ENCODE measurements at regions not wholly inside any gene's neighbourhood (a gene's known extent, or its start where the extent isn't known, plus 50 kb on each side); places are given as distances from the start of the nearest gene placed in this dataset.

DNA sequence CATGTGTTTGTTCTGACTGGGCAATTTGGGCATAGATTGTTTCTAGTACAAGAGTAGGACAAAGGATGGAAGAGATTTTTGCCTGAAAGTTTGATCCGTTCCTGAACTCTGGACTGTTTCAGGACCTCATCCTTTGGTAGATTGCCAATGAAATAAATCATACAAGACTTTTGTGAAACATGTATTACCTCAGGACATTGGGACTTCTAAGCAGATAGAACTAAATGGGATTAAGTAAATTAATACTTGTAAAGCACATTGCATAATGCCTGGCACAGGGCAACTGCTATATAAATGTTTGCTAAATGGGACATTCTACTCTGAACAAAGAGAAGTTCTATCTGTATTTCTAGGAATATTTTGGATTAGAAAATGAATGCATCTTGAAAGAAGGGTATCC lies 164.8 kb upstream of the RPS6KA3 start:
- no peak for DNase-seq (ENCODE audit: low read depth)

DNA sequence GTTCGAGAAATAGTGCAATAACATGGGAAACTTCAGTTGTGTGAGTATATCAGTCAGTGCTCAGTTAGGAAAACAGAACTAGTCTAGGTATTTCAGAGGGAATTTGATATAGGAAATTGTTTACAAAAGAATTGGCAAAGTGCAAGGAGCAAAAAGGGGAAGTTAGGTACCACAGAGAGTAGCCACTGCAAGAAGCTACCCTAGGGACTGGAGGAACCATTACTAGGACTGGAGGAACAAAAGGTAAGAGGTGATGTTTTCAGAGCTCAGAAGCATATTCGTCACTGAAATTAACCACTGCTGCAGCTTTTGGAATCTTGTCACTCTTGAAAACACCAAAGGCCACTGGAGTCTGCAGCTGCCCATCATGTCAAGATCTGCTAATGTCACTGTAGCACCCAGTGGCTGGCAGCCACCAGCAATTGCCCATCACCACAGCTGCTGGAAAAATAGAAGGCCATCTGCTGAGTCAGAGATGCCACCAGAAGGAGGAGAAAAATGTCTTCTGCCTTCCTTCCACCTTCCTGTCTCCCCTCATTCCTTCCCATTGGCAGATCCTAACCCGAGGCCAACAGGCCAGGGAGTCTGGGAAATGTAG lies 160.6 kb upstream of the RPS6KA3 start:
- no peak for DNase-seq (ENCODE audit: low read depth)

DNA sequence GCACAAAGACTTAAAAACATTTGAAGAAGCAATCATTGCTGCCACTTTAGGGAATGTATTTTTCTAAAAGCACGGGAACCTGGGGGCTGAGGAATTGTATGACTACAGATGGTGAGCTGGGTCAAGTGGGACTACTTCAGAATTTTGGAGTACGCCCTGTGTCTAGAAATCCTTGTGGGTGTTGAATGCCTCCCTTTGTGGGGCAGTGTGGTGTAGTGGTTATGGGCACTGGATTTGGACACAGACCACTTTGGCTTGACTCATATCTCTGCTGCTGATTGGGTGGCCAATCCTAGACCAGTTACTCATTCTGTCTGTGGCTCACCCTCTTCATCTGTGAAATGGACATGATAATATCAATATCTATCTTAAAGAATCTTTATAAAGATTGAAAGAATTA lies 155.0 kb upstream of the RPS6KA3 start:
- DNase-seq (ENCODE audit: low read depth): no peak

DNA sequence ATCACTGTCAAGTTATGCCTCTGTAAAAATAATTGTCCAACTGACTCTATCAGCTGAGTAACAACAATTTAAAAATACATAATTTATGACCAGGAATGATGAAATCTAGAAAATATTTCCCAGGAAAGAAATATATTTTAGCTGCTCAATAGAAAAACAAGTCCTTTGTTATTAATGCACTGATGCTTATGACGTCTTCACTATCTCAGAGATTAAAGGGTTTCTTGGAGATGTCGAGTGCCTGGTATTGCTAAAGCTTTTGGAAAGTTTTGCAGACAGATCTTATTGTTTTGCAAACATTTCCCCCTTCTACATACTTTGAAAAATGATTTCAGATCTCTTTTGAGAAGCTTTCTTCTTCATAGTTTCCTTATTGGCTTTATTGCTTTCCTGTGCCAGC lies 154.6 kb upstream of the RPS6KA3 start:
- no peak for DNase-seq (ENCODE audit: low read depth)

DNA sequence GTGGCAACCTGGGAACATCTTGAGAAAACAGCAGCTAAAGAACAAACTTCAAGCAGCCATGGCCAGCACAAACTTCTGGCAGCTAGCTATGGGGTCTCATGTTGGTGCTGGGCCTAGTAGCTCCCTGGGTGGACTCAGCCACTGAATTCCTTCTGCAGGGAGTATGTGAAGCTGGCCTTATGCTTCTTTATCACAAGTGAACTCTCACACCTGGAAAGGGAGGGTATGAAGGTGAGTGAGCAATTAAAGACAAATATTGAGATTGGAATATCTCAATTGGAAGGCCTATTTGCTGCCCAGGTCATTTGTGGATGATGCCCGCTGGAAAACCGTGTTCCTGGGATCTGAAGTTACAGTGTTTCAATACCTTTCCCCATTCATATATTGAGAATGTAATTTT lies 153.3 kb upstream of the RPS6KA3 start:
- no peak for DNase-seq (ENCODE audit: low read depth)

DNA sequence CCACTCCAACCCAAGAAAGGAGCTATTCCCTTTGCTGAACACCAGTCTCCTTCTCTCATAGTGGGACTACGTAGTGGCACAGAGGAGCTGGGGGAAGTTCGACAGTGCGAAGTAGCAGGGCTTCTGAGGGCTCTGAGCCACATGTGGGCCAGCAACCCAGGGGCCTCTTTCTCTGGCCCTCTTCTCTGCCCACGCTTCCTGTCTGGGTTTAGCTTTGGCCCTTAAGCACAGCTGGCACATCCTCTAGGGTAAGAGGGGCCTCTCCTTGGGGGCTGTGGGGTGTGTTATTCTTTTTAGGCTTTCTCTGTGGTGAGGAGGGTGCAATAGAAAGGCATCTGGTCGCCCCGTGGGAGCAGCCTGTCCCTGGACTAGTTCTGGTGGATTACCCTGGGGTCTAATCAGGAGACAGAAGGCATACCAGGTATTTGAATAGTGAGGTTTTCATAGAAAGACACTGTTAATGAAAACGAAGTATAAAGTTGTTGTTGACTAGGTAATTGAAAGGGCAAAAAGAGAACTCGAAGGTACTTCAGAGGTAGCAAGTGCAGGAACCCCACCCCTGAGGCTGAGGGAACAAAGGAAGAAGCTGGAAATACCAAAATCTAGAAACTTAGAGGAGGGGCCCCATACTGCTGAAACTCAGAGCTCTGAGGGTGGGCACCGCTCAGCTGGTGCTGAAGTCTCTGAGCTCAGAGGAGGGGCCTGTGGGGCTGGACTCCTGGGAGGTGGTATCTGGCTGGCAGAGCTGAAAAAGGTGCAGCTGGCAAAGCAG lies 151.9 kb upstream of the RPS6KA3 start:
- DNase-seq (ENCODE audit: low read depth): no peak

DNA sequence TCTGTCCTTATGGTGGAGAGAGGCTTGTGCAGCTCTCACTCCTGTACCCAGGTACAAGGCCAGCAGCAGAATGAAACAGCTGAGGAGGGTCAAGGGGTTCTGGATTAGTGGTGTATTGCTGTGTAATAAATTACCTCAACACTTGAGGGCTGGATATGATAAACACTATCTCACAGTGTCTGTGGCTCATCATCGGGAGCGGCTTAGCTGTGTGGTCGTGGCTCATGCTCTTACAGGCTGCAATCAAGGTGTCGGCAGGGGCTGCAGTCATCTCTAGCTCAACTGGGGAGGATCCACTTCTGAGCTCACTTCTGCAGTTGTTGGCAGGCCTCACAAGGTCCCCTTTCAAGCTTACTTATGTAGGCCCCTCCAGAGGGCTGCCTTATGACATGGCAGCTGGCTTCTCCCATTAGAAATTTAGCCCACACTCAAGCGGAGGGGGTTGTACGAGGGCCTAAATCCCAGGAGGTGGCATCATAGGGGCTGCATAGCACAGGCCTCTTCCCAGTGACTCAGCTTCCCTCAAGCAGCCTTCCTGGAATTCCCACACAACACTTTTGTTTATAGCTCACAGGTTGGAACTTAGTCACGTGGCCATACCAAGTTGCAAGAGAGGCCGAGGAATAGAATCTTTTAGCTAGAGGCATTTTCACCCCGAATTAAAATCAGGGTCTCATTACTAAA lies 148.2 kb upstream of the RPS6KA3 start:
- DNase-seq (ENCODE audit: low read depth): no peak

DNA sequence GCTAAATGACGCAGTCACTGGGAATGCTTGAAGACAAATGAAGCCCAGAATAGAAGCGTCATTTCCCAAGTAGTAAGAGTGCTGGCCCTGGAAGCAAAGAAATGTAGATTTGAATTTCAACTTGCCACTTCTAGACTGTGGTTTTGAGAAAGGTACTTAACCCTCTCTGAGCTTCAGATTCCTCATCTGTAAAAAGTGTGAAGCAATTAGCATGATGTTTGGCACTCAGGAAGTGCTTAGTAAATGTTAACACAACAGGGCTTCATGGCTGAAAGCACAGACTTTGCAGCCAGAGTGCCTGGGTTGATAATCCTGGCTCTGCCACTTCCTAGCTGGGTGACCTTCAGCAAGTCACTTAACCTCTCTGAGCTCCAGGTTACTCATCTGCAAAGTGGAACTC lies 147.4 kb upstream of the RPS6KA3 start:
- no peak for DNase-seq (ENCODE audit: low read depth)

DNA sequence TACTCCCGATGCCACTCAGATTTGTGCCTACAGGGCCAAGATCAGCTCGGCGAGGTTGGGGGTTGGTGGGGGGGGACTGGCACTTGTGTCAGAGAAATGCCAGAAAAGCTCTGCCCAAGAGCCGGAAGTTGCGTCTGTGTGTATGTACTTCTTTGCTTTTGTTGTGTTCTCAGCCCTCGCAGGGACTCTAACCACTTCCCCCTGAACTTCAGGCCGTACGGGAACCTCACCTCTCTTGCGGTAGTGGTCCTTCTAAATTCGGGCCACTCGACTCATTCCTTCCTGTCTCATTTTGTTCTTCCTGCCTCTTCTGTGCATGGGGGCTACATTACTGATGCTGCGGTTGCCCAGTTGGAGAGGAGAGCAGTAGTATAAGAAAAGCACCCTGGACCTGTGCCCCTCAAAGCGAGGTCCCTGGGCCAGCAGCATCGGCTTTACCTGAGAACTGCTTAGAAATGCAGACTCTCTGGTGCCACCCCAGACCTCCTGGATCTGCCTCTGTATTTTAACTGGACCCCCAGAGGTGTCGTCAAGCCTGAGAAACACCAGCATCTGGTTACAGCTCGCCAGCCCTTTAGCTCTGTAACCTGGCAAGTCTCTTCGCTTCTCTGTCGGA lies 146.3 kb upstream of the RPS6KA3 start:
- DNase-seq (ENCODE audit: low read depth): peak; percentile 24

DNA sequence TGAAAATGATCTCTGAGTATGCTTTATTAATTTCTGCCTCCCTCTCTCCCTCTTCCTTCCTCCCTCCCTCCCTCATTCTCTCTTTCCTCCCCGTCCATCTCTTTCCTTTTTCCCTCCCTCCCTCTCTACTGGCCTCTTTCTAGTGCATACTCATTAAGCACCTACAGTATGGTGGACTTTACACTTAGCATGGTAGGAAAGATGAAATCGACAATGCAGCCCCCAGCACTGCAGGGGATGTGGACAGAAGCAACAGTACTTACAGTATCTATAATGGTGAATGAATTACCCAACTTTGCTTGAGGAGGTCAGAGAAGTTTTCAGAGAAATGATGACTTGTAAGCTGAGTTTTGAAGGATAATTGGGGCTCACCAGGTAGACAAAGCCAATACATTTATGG lies 143.8 kb upstream of the RPS6KA3 start:
- no peak for DNase-seq (ENCODE audit: low read depth)

DNA sequence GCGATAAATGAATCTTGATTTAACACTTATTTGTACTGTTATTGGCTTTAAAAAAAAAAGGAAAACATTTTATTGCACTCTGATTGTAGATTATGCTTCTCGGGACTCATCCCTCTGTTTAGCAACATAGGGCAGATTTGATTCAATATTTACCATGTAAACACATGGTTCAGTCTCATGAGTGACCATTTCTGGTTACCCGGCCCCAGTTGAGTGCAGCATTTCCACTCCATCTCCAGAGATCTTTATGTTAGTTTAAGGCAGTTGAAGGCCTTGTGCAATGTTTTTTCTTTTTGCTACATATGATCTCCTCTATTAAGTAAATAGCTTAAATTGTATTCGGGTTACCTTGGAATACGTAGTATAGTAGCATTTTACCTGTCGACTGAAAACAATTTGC lies 143.3 kb upstream of the RPS6KA3 start:
- no peak for DNase-seq (ENCODE audit: low read depth)

DNA sequence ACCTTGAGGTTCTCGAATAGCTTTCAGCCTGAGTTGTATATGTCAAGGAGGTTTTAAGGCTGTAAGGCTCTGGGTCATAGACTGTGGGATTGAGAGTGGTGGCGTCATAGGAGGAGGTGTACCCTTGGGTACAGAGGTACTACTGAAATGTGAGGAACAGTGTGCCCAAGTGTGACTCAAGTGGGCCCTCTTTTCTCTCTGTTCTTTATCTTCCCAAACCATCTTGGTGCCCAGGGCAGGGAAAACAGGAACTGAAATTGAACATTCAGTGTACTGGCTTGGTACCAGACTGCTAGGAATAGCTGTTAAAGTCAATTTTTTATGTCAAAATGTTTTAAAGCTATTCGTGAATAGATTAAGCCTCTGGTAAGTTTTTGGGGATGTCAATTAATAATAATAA lies 136.2 kb upstream of the RPS6KA3 start:
- no peak for DNase-seq (ENCODE audit: low read depth)

DNA sequence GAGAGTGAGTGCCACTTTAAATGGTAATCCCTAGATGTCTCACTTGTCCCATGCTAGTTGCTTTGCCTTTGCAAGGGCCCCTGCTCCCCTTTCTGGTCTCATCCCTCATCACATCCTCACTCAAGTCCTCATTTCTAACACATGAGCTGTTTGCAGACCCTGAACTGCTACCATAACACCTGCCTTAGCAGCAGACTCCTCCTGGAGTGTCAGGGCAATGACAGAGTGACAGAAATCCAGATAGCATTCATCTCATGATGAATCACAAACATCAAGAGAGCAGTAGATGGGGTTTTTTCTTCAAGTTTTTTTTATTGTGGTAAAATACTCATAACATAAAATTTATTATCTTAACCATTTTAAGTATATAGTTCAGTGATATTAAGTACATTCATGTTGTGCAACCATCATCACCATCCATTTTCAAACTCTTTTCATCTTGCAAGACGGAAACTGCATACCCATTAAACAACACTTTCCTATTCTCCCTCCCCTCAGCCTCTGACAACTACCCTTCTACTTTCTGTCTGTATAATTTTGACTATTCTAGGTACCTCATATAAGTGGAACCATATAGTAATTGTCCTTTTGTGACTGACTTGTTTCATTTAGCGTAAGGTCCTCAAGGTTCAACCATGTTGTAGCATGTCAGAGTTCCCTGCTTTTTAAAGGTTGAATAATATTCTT lies 133.2 kb upstream of the RPS6KA3 start:
- no peak for DNase-seq (ENCODE audit: low read depth)

DNA sequence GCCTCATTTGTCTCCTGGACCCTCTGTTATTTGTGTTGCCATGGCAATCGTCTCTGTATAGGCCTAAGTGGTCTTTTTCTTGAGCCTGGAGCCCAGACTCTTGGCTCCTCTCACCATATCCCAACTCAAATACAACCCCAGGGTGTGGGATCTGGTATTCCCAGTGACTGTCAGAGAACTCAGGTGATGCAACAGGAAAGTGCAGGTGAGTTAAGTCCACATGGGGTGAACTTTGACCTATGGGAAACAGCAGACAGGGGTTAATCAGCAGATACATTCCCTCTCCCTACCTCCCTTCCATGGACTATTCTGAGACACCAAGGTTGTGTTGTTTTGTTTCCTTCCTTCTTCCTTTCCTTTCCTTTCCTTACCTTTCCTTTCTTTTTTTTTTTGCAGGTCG lies 130.9 kb upstream of the RPS6KA3 start:
- no peak for DNase-seq (ENCODE audit: low read depth)

DNA sequence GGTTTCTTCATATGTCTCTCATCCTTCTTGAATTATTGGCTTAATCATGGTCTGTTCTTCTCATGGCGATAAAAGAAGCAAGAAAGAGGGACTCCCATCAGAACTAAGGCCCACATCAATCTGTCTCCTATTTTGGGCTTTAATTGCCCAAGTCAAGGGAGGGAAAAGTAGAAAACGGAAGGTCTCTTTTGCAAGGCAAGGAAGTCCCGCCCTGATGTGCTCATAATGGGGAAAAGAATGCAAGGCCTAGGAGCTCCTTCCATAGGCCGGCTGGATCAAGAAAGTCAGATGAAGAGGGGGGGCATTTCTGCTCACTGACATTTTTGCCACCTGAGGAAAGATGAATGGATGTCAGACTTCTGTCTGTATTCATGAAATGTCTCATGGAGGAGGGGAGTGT lies 127.7 kb upstream of the RPS6KA3 start:
- DNase-seq (ENCODE audit: low read depth): no peak

DNA sequence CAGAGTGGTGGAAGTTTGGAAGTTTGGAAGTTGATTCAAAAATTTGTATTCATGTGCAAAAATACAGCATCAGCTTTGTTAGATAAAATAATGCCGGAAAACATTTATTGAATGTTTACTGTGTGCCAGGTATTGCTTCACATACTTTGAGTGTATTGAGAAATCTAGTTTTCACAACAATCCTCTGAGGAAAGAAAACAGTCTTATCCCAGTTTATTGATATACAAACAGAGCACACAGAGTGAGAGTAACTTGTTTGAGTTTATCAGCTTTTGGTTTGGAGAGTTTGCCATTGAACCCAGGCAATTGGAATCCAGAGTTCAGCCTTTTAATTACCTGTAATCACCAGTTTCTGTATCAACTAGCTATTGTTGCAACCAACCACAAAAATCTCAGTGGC lies 127.2 kb upstream of the RPS6KA3 start:
- no peak for DNase-seq (ENCODE audit: low read depth)

DNA sequence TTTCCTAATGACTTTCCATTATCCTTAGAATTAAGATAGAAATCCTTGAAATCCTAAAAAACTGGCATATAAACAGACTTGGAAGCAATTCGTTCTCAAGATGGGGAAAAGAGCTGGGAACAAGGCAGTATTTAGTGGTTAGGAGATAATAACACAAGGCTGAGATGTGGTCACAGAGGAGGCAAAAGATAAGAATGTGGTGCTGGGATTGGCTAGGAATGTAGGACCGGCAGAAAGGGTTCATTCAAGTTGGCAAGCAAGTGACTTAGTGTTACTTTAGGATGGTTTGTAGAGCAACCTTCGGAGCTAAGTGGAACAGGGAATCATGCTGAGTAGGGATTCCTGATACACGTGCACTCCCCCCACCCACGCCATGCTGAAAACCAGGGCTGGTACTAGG lies 121.9 kb upstream of the RPS6KA3 start:
- DNase-seq (ENCODE audit: low read depth): no peak

DNA sequence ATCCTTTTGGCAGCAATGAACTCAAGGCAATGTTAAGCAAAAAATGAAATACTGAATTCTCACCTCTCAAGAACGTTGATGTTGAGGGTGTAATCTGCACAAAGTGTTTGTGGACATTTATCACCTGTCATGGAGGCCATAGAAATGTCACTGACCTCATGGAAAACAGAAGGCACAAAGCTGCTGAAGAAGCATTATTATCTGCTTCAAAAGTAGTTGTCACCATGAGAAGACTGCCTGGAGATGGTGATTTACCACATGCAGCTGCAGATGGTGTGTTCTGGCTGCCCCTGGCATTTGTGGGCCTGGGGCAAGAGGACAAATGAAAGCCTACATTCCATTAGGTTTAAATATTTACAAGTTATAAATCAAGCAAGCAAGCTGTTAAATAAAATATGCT lies 116.8 kb upstream of the RPS6KA3 start:
- DNase-seq (ENCODE audit: low read depth): no peak

DNA sequence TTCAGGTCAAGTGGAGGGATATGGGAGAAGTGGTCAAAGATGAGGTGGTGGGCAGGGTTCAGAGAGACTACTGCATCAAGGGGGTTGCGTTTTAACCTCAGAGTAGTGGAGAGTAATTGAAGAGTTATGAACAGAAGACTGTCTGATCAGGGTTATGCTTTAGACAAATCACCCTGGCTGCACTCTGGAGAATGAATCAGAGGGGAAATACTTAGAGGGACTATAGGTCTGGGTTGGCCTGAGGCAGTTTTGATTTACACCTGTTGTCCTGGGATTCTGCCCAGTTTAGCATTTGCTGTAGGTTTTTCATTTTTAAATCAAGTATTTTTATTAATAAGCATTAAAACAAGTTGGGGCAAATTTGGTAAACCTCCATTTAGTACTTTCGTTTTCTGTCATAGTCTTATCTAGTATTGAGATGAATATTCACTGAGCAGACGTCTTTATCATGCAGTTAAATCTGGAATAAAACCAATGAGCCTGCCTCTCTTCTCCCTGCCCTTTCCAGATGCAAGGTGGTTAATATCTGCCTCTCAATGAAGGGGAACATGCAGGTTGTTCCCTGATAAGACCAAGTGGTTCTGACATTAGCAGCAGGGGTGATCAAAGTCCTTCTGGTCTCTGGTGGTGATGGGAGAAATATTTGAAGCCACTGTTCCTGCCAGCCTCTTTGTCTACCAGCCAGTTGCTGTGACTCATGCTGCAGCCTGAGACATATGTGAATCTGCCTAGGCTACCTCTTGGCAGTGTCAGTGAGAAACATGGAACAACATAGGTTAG lies 116.0 kb upstream of the RPS6KA3 start:
- no peak for DNase-seq (ENCODE audit: low read depth)

DNA sequence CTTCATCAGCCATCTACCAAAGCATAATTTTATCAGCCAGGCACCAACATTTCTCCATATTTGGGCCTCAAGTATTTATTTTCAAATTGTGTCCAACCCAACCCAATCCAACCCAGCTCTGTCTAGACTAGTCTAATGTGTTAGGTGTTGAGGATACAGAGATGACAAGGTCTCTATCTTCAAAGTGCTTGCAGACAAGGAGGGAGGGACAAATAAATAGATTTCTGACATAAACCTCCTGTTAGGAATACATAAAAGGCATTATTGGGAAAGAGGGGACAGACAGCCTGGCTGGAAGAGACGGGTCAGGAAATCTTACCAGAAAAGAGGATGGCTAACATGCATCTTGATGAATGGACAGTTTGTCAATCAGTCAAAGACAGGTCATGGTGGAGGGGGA lies 115.4 kb upstream of the RPS6KA3 start:
- DNase-seq (ENCODE audit: low read depth): no peak

DNA sequence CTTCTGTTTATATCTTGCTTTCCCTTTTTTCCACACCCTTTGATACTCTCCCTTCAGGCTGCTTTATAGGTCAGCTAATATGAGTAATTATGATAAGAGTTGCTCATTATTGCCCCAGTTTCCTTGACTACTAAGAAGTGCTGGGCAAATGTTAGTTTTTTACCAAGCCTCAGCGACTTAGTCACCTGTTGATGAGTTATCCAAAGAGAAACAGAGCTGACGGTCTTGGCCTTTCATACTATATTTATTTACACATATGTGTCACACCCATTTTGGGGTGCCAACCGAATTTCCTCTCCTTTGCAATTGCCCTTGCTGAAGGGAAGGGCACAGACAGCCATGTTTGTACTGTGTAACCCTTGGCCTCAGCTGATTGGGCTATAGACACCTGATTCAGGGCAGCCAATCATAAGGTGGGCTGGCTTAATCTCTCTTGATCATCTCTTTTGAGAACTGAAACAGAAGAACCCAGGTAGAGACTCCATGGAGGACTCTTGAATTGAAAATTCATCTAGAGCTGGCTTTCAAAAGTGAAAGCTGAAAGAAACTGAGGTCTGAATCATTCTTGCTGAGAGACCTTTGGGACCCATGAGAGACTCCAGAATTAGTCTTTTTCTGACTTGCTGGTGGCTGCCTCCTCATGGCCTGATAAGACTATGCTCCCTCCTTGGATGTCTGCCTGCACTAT lies 111.7 kb upstream of the RPS6KA3 start:
- DNase-seq (ENCODE audit: low read depth): no peak
